ENCODE measurements at regions not wholly inside any gene's neighbourhood (a gene's known extent, or its start where the extent isn't known, plus 50 kb on each side); places are given as distances from the start of the nearest gene placed in this dataset.
"Not testable (repeated sequence)": the region's sequence is repeated elsewhere in the genome, so short reads cannot be mapped to it uniquely, and the experiment has no call there.

DNA sequence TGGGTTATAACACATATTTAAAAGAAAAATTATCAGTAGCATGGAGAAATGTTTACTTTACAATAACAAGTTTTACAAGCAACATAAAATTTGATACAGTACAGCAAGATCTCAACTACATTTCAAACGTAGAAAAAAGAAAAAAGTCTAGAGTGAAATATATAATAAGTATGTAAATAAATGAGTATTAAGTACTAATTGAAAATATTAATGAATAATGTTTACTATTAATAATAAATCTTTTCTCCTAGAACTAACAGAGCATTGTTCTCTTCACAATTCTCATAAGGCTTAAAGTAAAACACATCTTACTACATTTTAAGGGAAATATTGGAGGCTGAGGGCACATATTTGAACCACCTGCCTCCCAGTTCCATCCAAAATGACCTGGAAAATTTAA is 72.1 kb downstream of the TMEM212 start:
- H3K27ac ChIP-seq (ENCODE audit: low read depth in 1 of 2, low read length in 1 of 2): no peak overlapping the region
- DNase-seq (no peak), ATAC-seq (ENCODE audit: insufficient read depth, low FRiP score) (no peak)
- H3K9ac ChIP-seq (ENCODE audit: insufficient read depth in 1 of 2, low read length in 2 of 2): no peak overlapping the region
- H3K9me3 ChIP-seq (ENCODE audit: control insufficient read depth in 4 of 4, insufficient read depth in 3 of 4, low read length in 3 of 4): no peaks in the 10 kb centered on the region
- no peaks in the 10 kb centered on the region for H3K27me3 ChIP-seq (ENCODE audit: control insufficient read depth in 3 of 3, insufficient read depth in 3 of 3, low read length in 2 of 3)
- WGBS, 2 donors: 57 to 77% methylated on average over 1 of the region's 1 CpG
- H3K4me1 ChIP-seq (ENCODE audit: control insufficient read depth in 5 of 5, insufficient read depth in 5 of 5, low read length in 5 of 5): no peaks in the 10 kb centered on the region
- TF ChIP-seq CTCF (IDR thresholded peaks at IDR 0.05; ENCODE audit: control extremely low read depth, extremely low read depth): no peak
- no peaks in the 10 kb centered on the region for H3K36me3 ChIP-seq (ENCODE audit: control insufficient read depth in 4 of 4, insufficient read depth in 4 of 4, low read length in 4 of 4)
- no peak overlapping the region for H3K4me3 ChIP-seq

- Histone ChIP-seq H3K9me3 (ENCODE audit: control insufficient read depth in 4 of 4, insufficient read depth in 3 of 4, low read length in 3 of 4) (no peaks in the 10 kb centered on the region), H3K4me1 (ENCODE audit: control insufficient read depth in 5 of 5, insufficient read depth in 5 of 5, low read length in 5 of 5) (no peaks in the 10 kb centered on the region), H3K9ac (ENCODE audit: insufficient read depth in 1 of 2, low read length in 2 of 2) (no peak overlapping the region), H3K27me3 (ENCODE audit: control insufficient read depth in 3 of 3, insufficient read depth in 3 of 3, low read length in 2 of 3) (no peaks in the 10 kb centered on the region), H3K27ac (ENCODE audit: low read depth in 1 of 2, low read length in 1 of 2) (no peak overlapping the region), H3K36me3 (ENCODE audit: control insufficient read depth in 4 of 4, insufficient read depth in 4 of 4, low read length in 4 of 4) (no peaks in the 10 kb centered on the region), H3K4me3 (no peak overlapping the region)
- WGBS, 2 donors: 75 to 92% methylated on average over 3 of the region's 3 CpGs
- DNase-seq (no peak), ATAC-seq (ENCODE audit: insufficient read depth, low FRiP score) (no peak)
- no peak for TF ChIP-seq CTCF (IDR thresholded peaks at IDR 0.05; ENCODE audit: control extremely low read depth, extremely low read depth)
Measured at GRCh38 chr3:171916888-171917287, 73.7 kb downstream of the TMEM212 start.

DNA sequence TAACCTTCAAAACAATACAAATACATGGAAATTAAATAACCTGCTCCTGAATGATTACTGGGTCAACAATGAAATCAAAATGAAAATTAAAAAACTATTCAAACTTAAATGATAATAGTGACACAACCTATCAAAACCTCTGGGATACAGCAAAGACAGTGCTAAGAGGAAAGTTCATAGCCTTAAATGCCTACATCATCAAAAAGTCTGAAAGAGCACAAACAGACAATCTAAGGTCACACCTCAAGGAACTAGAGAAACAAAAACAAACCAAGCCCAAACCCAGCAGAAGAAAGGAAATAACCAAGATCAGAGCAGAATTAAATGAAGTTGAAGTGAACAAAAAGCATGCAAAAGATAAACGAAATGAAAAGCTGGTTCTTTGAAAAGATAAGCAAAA is 79.5 kb downstream of the TMEM212 start:
- H3K36me3 ChIP-seq (ENCODE audit: control insufficient read depth in 4 of 4, insufficient read depth in 4 of 4, low read length in 4 of 4); H3K9me3 ChIP-seq (ENCODE audit: control insufficient read depth in 4 of 4, insufficient read depth in 3 of 4, low read length in 3 of 4); DNase-seq; H3K27ac ChIP-seq (ENCODE audit: low read depth in 1 of 2, low read length in 1 of 2); H3K4me3 ChIP-seq; ATAC-seq (ENCODE audit: insufficient read depth, low FRiP score); H3K4me1 ChIP-seq (ENCODE audit: control insufficient read depth in 5 of 5, insufficient read depth in 5 of 5, low read length in 5 of 5); H3K27me3 ChIP-seq (ENCODE audit: control insufficient read depth in 3 of 3, insufficient read depth in 3 of 3, low read length in 2 of 3); H3K9ac ChIP-seq (ENCODE audit: insufficient read depth in 1 of 2, low read length in 2 of 2): not testable (repeated sequence)
- WGBS, 2 donors: 64 to 83% methylated on average over 1 of the region's 1 CpG

GRCh38 chr3:171923668-171924067 is 80.5 kb downstream of the TMEM212 start:
- not testable (repeated sequence) for H3K9ac ChIP-seq (ENCODE audit: insufficient read depth in 1 of 2, low read length in 2 of 2); ATAC-seq (ENCODE audit: insufficient read depth, low FRiP score); H3K4me3 ChIP-seq; H3K27ac ChIP-seq (ENCODE audit: low read depth in 1 of 2, low read length in 1 of 2); DNase-seq; H3K27me3 ChIP-seq (ENCODE audit: control insufficient read depth in 3 of 3, insufficient read depth in 3 of 3, low read length in 2 of 3); H3K9me3 ChIP-seq (ENCODE audit: control insufficient read depth in 4 of 4, insufficient read depth in 3 of 4, low read length in 3 of 4); H3K36me3 ChIP-seq (ENCODE audit: control insufficient read depth in 4 of 4, insufficient read depth in 4 of 4, low read length in 4 of 4); H3K4me1 ChIP-seq (ENCODE audit: control insufficient read depth in 5 of 5, insufficient read depth in 5 of 5, low read length in 5 of 5)
- 91 to 96% methylated on average over 2 of the region's 2 CpGs for WGBS, 2 donors

GRCh38 chr3:171924864-171925263 is 81.7 kb downstream of the TMEM212 start:
- 79 to 88% methylated on average over 1 of the region's 1 CpG for WGBS, 2 donors
- H3K9ac ChIP-seq (ENCODE audit: insufficient read depth in 1 of 2, low read length in 2 of 2); ATAC-seq (ENCODE audit: insufficient read depth, low FRiP score); H3K36me3 ChIP-seq (ENCODE audit: control insufficient read depth in 4 of 4, insufficient read depth in 4 of 4, low read length in 4 of 4); DNase-seq; H3K4me3 ChIP-seq; H3K9me3 ChIP-seq (ENCODE audit: control insufficient read depth in 4 of 4, insufficient read depth in 3 of 4, low read length in 3 of 4); H3K27ac ChIP-seq (ENCODE audit: low read depth in 1 of 2, low read length in 1 of 2); H3K27me3 ChIP-seq (ENCODE audit: control insufficient read depth in 3 of 3, insufficient read depth in 3 of 3, low read length in 2 of 3); H3K4me1 ChIP-seq (ENCODE audit: control insufficient read depth in 5 of 5, insufficient read depth in 5 of 5, low read length in 5 of 5): not testable (repeated sequence)
